Fibroblast of skin of scalp (primary cell): ENCODE measurements at regions not wholly inside any gene's neighbourhood (a gene's known extent, or its start where the extent isn't known, plus 50 kb on each side); places are given as distances from the start of the nearest gene placed in this dataset.
"Not testable (repeated sequence)": the region's sequence is repeated elsewhere in the genome, so short reads cannot be mapped to it uniquely, and the experiment has no call there.

ENCODE experiments used
- DNase-seq: peaks from one replicate; pipeline ENCODE4 v3.0.0-alpha.2; 2013

- no peak for DNase-seq
These were observed 137.7 kb upstream of the RBMS3 start for GRCh38 chr3:29143151-29143550.

- no peak for DNase-seq
These were observed 136.5 kb upstream of the RBMS3 start for GRCh38 chr3:29144361-29144760.

GRCh38 chr3:29144807-29145206 is 136.1 kb upstream of the RBMS3 start:
- DNase-seq, result peak; percentile 84

- no peak for DNase-seq
These were observed 135.5 kb upstream of the RBMS3 start for GRCh38 chr3:29145360-29145759.

- no peak for DNase-seq
These were observed 128.5 kb upstream of the RBMS3 start for GRCh38 chr3:29152379-29152778.

GRCh38 chr3:29153811-29154210 is 127.1 kb upstream of the RBMS3 start:
- no peak for DNase-seq

GRCh38 chr3:29156086-29156715 is 124.7 kb upstream of the RBMS3 start:
- DNase-seq, result no peak

GRCh38 chr3:29164825-29165224 is 116.0 kb upstream of the RBMS3 start:
- no peak for DNase-seq

GRCh38 chr3:29167180-29167579 is 113.7 kb upstream of the RBMS3 start:
- peak; percentile 22 for DNase-seq

- DNase-seq, result no peak
These were observed 112.8 kb upstream of the RBMS3 start for GRCh38 chr3:29168081-29168480.

GRCh38 chr3:29168696-29169095 is 112.2 kb upstream of the RBMS3 start:
- DNase-seq, result peak; percentile 74

- no peak for DNase-seq
These were observed 111.4 kb upstream of the RBMS3 start for GRCh38 chr3:29169451-29169850.

GRCh38 chr3:29171043-29171990 is 109.6 kb upstream of the RBMS3 start:
- peak; percentile 69 for DNase-seq

GRCh38 chr3:29176501-29176900 is 104.4 kb upstream of the RBMS3 start:
- no peak for DNase-seq

- DNase-seq, result no peak
These were observed 101.8 kb upstream of the RBMS3 start for GRCh38 chr3:29178809-29179793.

- no peak for DNase-seq
These were observed 99.6 kb upstream of the RBMS3 start for GRCh38 chr3:29181149-29181780.

- DNase-seq, result no peak
These were observed 99.0 kb upstream of the RBMS3 start for GRCh38 chr3:29181872-29182271.

- not testable (repeated sequence) for DNase-seq
These were observed 98.0 kb upstream of the RBMS3 start for GRCh38 chr3:29182828-29183227.

GRCh38 chr3:29183346-29184087 is 97.4 kb upstream of the RBMS3 start:
- peak; percentile 75 for DNase-seq

GRCh38 chr3:29185706-29186105 is 95.2 kb upstream of the RBMS3 start:
- DNase-seq, result no peak

GRCh38 chr3:29186131-29186599 is 94.7 kb upstream of the RBMS3 start:
- DNase-seq, result peak; percentile 99
